ENCODE measurements at regions not wholly inside any gene's neighbourhood (a gene's known extent, or its start where the extent isn't known, plus 50 kb on each side); places are given as distances from the start of the nearest gene placed in this dataset.

- TF ChIP-seq EZH2phosphoT487 (IDR thresholded peaks at IDR 0.05; ENCODE audit: insufficient read depth, low read depth), result no peak
- TF ChIP-seq EZH2 (IDR thresholded peaks at IDR 0.05; ENCODE audit: insufficient read depth, poor library complexity, severe bottlenecking), result no peak
Observed at GRCh38 chr6:164546263-164546662, 763.1 kb downstream of the C6orf118 start.
